ENCODE measurements at regions not wholly inside any gene's neighbourhood (a gene's known extent, or its start where the extent isn't known, plus 50 kb on each side); places are given as distances from the start of the nearest gene placed in this dataset.

GRCh38 chr11:105245781-105246315 is 106.3 kb upstream of the CARD18 start (continued):
- TF ChIP-seq ZNF347 (CRISPR knock-in tag; IDR thresholded peaks at IDR 0.05; ENCODE audit: low read depth) (no peak), U2AF2 (optimal IDR thresholded peaks at IDR 0.05; ENCODE audit: low read depth, low read length) (no peak), ZBTB33 (CRISPR knock-in tag; IDR thresholded peaks at IDR 0.05) (no peak), ZNF282 (CRISPR knock-in tag; IDR thresholded peaks at IDR 0.05) (no peak)

- CTCF ChIA-PET (ENCODE audit: low intra/inter-chr PET ratio) = no interaction called here
- DNase-seq (ENCODE audit: extremely low read depth in 1 of 4, low spot score in 3 of 4) (no peak), FAIRE-seq (no peak), ATAC-seq (no peak)
- TF ChIP-seq ETS2 (tag; IDR thresholded peaks at IDR 0.05; ENCODE audit: borderline replicate concordance, poor library complexity, severe bottlenecking) (no peak), NONO (IDR thresholded peaks at IDR 0.05; ENCODE audit: low read depth in 2 of 2, low read length in 1 of 2) (no peak), ZNF133 (CRISPR knock-in tag; IDR thresholded peaks at IDR 0.05) (no peak), MLX (CRISPR knock-in tag; conservative IDR thresholded peaks at IDR 0.05) (no peak), TFAM (CRISPR knock-in tag; conservative IDR thresholded peaks at IDR 0.05) (no peak), PTRF (tag; IDR thresholded peaks at IDR 0.05) (no peak)
- Histone ChIP-seq H4K20me1 (replicated peaks; ENCODE audit: control insufficient read depth, insufficient read depth, low read length) (no peaks in the 10 kb centered on the region), H3K36me3 (ENCODE audit: control insufficient read depth, insufficient read depth, low read length) (no peaks in the 10 kb centered on the region), H2AFZ (ENCODE audit: low read depth, low read length) (no peak overlapping the region), H3K4me3 (no peak overlapping the region), H3K9me3 (replicated peaks; ENCODE audit: control insufficient read depth, insufficient read depth, low read depth, low read length) (no peaks in the 10 kb centered on the region), H3K4me2 (ENCODE audit: insufficient read depth, low read length) (no peak overlapping the region), H3K9ac (ENCODE audit: insufficient read depth in 1 of 2, low read depth in 2 of 2, low read length in 2 of 2) (no peak overlapping the region), H3K9me1 (ENCODE audit: control insufficient read depth, insufficient read depth, low read length) (no peaks in the 10 kb centered on the region), H3K79me2 (ENCODE audit: control insufficient read depth, insufficient read depth, low read length) (no peaks in the 10 kb centered on the region), H3K27me3 (ENCODE audit: control insufficient read depth in 2 of 2, insufficient read depth in 2 of 2, low read length in 2 of 2) (no peaks in the 10 kb centered on the region), H3K27ac (ENCODE audit: extremely low read depth, low read depth, low read length) (no peak overlapping the region), H3K4me1 (replicated peaks in 1 of 2; ENCODE audit: control insufficient read depth in 2 of 2, insufficient read depth in 2 of 2, low read length in 2 of 2) (no peaks in the 10 kb centered on the region)
- intact Hi-C loops (cut with micrococcal nuclease) = no loop called here
- BruUV-seq (replicated peaks) = no TSS peak
- POLR2A ChIA-PET = no interaction called here
- WGBS (ENCODE audit: insufficient coverage, low coverage, missing lambda C conversion rate) = 71% methylated on average over 4 of the region's 4 CpGs
- in situ Hi-C loops (cut with MboI) = no loop called here
Measured at GRCh38 chr11:105244160-105244825, 104.7 kb upstream of the CARD18 start.
